Upper lobe of right lung (tissue), 1 donor: ENCODE measurements at regions not wholly inside any gene's neighbourhood (a gene's known extent, or its start where the extent isn't known, plus 50 kb on each side); places are given as distances from the start of the nearest gene placed in this dataset.

Source experiments
- ATAC-seq: fragments of 200-7000 bp; cut with Tn5 transposase; one replicate; pipeline ENCODE4 v1.9.1; 2020; ENCODE audit warnings: mild to moderate bottlenecking, moderate library complexity
- DNase-seq: peaks from one replicate; pipeline ENCODE4 v3.0.0-alpha.2; 2020
- H3K27ac ChIP-seq: fragments of 200-600 bp; one replicate; pipeline ENCODE4 v1.8.0; 2022
- H3K27me3 ChIP-seq: fragments of 200-600 bp; one replicate; pipeline ENCODE4 v1.8.0; 2022; ENCODE audit warnings: mild to moderate bottlenecking
- H3K36me3 ChIP-seq: fragments of 200-600 bp; one replicate; pipeline ENCODE4 v1.8.0; 2022
- H3K4me1 ChIP-seq: fragments of 200-600 bp; one replicate; pipeline ENCODE4 v1.8.0; 2022
- H3K4me3 ChIP-seq: fragments of 200-600 bp; one replicate; pipeline ENCODE4 v1.8.0; 2022; ENCODE audit warnings: mild to moderate bottlenecking
- H3K9me3 ChIP-seq: fragments of 200-600 bp; one replicate; pipeline ENCODE4 v1.8.0; 2022
- intact Hi-C: fragments of 100-400 bp; cut with DNase I; formaldehyde crosslinking; loops from one replicate; pipeline ENCODE4 v1.11.0; 2022
- TF ChIP-seq, protein P1 (sequence below): fragments of 200-600 bp; IDR thresholded peaks from one replicate; pipeline ENCODE4 v1.8.0; 2022; ENCODE audit warnings: antibody characterized with exemption
- donor health status: DM: no; HTN: yes; CAD: no; lungs with severe emphysema.

GRCh38 chr18:60646725-60647124, 274.1 kb upstream of the MC4R start:
- TF ChIP-seq, protein P1, sequence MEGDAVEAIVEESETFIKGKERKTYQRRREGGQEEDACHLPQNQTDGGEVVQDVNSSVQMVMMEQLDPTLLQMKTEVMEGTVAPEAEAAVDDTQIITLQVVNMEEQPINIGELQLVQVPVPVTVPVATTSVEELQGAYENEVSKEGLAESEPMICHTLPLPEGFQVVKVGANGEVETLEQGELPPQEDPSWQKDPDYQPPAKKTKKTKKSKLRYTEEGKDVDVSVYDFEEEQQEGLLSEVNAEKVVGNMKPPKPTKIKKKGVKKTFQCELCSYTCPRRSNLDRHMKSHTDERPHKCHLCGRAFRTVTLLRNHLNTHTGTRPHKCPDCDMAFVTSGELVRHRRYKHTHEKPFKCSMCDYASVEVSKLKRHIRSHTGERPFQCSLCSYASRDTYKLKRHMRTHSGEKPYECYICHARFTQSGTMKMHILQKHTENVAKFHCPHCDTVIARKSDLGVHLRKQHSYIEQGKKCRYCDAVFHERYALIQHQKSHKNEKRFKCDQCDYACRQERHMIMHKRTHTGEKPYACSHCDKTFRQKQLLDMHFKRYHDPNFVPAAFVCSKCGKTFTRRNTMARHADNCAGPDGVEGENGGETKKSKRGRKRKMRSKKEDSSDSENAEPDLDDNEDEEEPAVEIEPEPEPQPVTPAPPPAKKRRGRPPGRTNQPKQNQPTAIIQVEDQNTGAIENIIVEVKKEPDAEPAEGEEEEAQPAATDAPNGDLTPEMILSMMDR = no peak
- ATAC-seq = no peak
- no peak overlapping the region for H3K27ac ChIP-seq
- intact Hi-C loops = no loop called here
- H3K4me3 ChIP-seq = no peak overlapping the region
- H3K4me1 ChIP-seq = no peaks in the 10 kb centered on the region
- H3K9me3 ChIP-seq = no peaks in the 10 kb centered on the region
- no peaks in the 10 kb centered on the region for H3K27me3 ChIP-seq
- DNase-seq = no peak
- no peaks in the 10 kb centered on the region for H3K36me3 ChIP-seq

DNA sequence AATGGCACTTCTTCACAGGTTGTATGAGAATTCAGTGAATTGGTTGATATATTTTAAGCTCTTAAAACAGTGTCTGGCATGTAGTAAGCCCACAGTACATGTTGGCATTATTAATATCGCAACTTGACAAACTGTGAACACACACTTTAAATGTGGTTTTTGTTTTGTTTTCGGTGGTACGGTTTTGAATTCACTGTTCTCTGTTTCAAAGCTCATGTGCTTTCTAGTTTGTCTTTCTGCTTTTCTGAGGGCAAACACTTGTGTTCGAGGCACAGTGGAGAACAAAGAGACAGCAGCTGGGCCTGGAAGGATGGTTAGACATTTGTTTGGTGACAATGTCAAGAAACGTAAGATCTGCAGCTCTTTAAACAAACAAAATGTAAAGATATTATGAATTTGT, 276.5 kb upstream of the MC4R start:
- H3K4me1 ChIP-seq = no peaks in the 10 kb centered on the region
- H3K27me3 ChIP-seq = no peaks in the 10 kb centered on the region
- DNase-seq (no peak), ATAC-seq (no peak)
- no peaks in the 10 kb centered on the region for H3K9me3 ChIP-seq
- H3K27ac ChIP-seq = no peak overlapping the region
- intact Hi-C loops = no loop called here
- TF ChIP-seq, protein P1 = no peak
- no peak overlapping the region for H3K4me3 ChIP-seq
- H3K36me3 ChIP-seq = no peaks in the 10 kb centered on the region

DNA sequence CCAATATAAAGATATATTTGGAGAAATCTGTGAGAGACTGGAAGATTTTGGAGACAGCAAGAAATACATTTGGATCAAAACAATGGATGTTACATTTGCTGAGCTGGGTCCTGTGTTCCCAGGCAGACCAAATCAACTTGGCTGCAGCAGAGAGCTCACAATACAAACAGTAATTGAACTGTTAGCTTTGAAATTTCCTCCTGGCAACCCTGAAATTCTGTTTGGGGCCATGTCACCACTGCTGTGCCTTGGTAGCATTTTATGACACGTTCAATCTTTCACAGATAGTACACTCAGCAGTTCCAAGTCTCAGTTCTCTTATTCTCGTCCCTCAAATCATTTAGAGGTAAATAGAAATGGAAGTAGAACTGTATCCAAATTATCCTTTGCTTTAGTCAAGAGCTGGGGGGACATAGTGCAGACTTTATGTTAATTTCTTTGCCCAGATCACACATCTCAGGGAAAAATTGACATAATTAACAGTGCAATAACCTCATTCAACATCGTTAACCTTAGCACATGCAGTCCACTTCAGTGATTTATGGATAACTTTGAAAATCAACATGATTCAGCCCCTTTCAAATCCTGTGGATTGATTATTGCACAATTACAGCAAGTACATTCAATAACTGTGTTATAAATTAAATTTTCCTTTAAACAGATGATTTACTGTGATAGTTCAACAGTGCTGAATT, 277.4 kb upstream of the MC4R start:
- TF ChIP-seq, protein P1 = no peak
- Histone ChIP-seq H3K4me3 (no peak overlapping the region), H3K27me3 (no peaks in the 10 kb centered on the region), H3K9me3 (no peaks in the 10 kb centered on the region), H3K27ac (no peak overlapping the region), H3K4me1 (no peaks in the 10 kb centered on the region), H3K36me3 (no peaks in the 10 kb centered on the region)
- no peak for ATAC-seq
- intact Hi-C loops = no loop called here
- DNase-seq = no peak

DNA sequence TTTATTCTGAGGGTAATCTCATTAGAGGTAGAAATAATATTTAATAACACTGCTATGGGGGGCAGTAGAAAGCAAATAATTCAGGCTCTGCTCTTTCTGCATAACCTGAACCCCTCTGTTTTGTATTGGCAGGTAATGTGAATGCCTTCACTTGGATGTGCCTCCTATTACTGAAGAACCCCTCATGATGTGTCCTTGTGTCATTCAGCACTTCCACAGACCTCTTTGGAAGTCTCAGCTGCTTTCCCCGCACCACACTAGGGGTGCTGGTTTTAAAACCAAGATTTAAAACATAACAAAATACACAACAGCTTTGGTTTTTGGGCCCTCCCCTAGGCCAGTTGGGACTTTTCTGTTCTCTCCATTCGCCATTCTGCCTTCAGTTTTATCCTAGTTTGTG, 281.7 kb upstream of the MC4R start:
- no peak overlapping the region for H3K27ac ChIP-seq
- ATAC-seq (no peak), DNase-seq (no peak)
- H3K9me3 ChIP-seq = no peaks in the 10 kb centered on the region
- H3K4me1 ChIP-seq = no peaks in the 10 kb centered on the region
- TF ChIP-seq, protein P1 = no peak
- intact Hi-C loops = no loop called here
- H3K27me3 ChIP-seq = no peaks in the 10 kb centered on the region
- H3K4me3 ChIP-seq = no peak overlapping the region
- H3K36me3 ChIP-seq = no peaks in the 10 kb centered on the region

- ATAC-seq (peak; percentile 81), DNase-seq (no peak)
- intact Hi-C loops = no loop called here
- Histone ChIP-seq H3K27ac (no peak overlapping the region), H3K36me3 (no peaks in the 10 kb centered on the region), H3K9me3 (no peaks in the 10 kb centered on the region), H3K4me3 (no peak overlapping the region), H3K4me1 (no peaks in the 10 kb centered on the region), H3K27me3 (no peaks in the 10 kb centered on the region)
- TF ChIP-seq, protein P1 = no peak
Measured at GRCh38 chr18:60656553-60656952, 284.0 kb upstream of the MC4R start.

DNA sequence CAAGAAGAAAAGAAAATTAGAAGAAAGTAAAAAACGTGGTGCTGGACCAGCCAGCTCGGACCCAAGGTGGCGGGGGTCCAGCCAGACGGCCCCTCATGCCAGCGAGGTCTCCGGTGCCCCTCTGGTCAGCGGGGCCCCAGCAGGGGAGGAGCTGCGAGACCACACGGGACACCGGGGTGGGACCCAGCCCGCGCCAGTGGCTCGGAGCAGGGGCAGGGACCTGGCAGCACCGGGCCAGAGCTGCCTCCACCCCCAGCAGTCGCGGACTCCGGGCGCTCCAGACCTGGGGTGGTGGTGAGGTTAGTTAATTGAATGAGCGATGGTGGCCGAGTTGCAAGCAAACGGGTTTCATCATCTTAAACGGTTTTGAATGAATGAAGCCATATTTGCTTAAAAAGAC, 289.9 kb upstream of the MC4R start:
- no peak overlapping the region for H3K27ac ChIP-seq
- H3K4me1 ChIP-seq = no peaks in the 10 kb centered on the region
- intact Hi-C loops = no loop called here
- no peak for DNase-seq
- no peaks in the 10 kb centered on the region for H3K27me3 ChIP-seq
- peak; percentile 22 for ATAC-seq
- H3K9me3 ChIP-seq = no peaks in the 10 kb centered on the region
- TF ChIP-seq, protein P1 = no peak
- H3K36me3 ChIP-seq = no peaks in the 10 kb centered on the region
- no peak overlapping the region for H3K4me3 ChIP-seq
